ENCODE measurements at regions not wholly inside any gene's neighbourhood (a gene's known extent, or its start where the extent isn't known, plus 50 kb on each side); places are given as distances from the start of the nearest gene placed in this dataset.

GRCh38 chr5:56529666-56530430, 285.5 kb upstream of the MAP3K1 start:
- no peak for DNase-seq (ENCODE audit: low spot score)
- in situ Hi-C loops (cut with MboI; ENCODE audit: low sequenced_read_pairs, unreplicated experiment): no loop called here
- TF ChIP-seq, protein P1, sequence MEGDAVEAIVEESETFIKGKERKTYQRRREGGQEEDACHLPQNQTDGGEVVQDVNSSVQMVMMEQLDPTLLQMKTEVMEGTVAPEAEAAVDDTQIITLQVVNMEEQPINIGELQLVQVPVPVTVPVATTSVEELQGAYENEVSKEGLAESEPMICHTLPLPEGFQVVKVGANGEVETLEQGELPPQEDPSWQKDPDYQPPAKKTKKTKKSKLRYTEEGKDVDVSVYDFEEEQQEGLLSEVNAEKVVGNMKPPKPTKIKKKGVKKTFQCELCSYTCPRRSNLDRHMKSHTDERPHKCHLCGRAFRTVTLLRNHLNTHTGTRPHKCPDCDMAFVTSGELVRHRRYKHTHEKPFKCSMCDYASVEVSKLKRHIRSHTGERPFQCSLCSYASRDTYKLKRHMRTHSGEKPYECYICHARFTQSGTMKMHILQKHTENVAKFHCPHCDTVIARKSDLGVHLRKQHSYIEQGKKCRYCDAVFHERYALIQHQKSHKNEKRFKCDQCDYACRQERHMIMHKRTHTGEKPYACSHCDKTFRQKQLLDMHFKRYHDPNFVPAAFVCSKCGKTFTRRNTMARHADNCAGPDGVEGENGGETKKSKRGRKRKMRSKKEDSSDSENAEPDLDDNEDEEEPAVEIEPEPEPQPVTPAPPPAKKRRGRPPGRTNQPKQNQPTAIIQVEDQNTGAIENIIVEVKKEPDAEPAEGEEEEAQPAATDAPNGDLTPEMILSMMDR (IDR thresholded peaks at IDR 0.05; ENCODE audit: borderline replicate concordance, control extremely low read depth, extremely low read depth, insufficient read depth, missing control alignments): no peak

- TF ChIP-seq, protein P1 (IDR thresholded peaks at IDR 0.05; ENCODE audit: borderline replicate concordance, control extremely low read depth, extremely low read depth, insufficient read depth, missing control alignments): no peak
- in situ Hi-C loops (cut with MboI; ENCODE audit: low sequenced_read_pairs, unreplicated experiment): no loop called here
- DNase-seq (ENCODE audit: low spot score): no peak
Measured at GRCh38 chr5:56527174-56527573, 288.2 kb upstream of the MAP3K1 start.

- TF ChIP-seq, protein P1 (IDR thresholded peaks at IDR 0.05; ENCODE audit: borderline replicate concordance, control extremely low read depth, extremely low read depth, insufficient read depth, missing control alignments): no peak
- DNase-seq (ENCODE audit: low spot score): no peak
- in situ Hi-C loops (cut with MboI; ENCODE audit: low sequenced_read_pairs, unreplicated experiment): no loop called here
Measured at GRCh38 chr5:56525113-56525512, 290.2 kb upstream of the MAP3K1 start.

- no peak for DNase-seq (ENCODE audit: low spot score)
- TF ChIP-seq, protein P1 (IDR thresholded peaks at IDR 0.05; ENCODE audit: borderline replicate concordance, control extremely low read depth, extremely low read depth, insufficient read depth, missing control alignments): no peak
- in situ Hi-C loops (cut with MboI; ENCODE audit: low sequenced_read_pairs, unreplicated experiment): no loop called here
Measured at GRCh38 chr5:56523790-56524575, 290.9 kb upstream of the ANKRD55 start.

- TF ChIP-seq, protein P1 (IDR thresholded peaks at IDR 0.05; ENCODE audit: borderline replicate concordance, control extremely low read depth, extremely low read depth, insufficient read depth, missing control alignments): no peak
- in situ Hi-C loops (cut with MboI; ENCODE audit: low sequenced_read_pairs, unreplicated experiment): no loop called here
- DNase-seq (ENCODE audit: low spot score): no peak
Measured at GRCh38 chr5:56522960-56523359, 289.8 kb upstream of the ANKRD55 start.

DNA sequence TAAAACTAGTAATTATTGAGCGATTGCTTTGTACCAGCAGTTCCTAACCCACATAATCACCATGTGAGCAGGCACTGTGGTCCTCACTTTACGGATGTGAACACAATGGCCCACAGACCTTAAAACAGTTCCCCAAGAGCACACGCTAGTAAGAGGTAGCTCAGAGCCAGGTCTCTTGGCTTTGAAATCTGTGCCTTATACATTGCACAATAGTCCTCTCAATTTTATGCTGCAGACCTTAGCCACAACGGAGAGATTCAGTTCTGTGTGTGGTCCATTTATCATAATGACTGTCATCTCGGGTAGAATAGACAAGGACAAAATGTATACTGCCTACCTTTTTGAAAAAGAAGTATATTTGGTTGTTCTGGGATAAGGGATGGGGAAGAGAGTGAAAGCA, 289.0 kb upstream of the ANKRD55 start:
- DNase-seq (ENCODE audit: low spot score): no peak
- in situ Hi-C loops (cut with MboI; ENCODE audit: low sequenced_read_pairs, unreplicated experiment): no loop called here
- TF ChIP-seq, protein P1 (IDR thresholded peaks at IDR 0.05; ENCODE audit: borderline replicate concordance, control extremely low read depth, extremely low read depth, insufficient read depth, missing control alignments): no peak

Data from GM13976 (cell line).